CD4-positive, alpha-beta T cell treated with Interleukin-2 at 100 ng/mL for 4 hours (primary cell): ENCODE measurements at regions not wholly inside any gene's neighbourhood (a gene's known extent, or its start where the extent isn't known, plus 50 kb on each side); places are given as distances from the start of the nearest gene placed in this dataset.
"Not testable (repeated sequence)": the region's sequence is repeated elsewhere in the genome, so short reads cannot be mapped to it uniquely, and the experiment has no call there.

Experiments used
- DNase-seq: peaks from one replicate; pipeline ENCODE4 v3.0.0-alpha.2; 2020; ENCODE audit warnings: low spot score

DNA sequence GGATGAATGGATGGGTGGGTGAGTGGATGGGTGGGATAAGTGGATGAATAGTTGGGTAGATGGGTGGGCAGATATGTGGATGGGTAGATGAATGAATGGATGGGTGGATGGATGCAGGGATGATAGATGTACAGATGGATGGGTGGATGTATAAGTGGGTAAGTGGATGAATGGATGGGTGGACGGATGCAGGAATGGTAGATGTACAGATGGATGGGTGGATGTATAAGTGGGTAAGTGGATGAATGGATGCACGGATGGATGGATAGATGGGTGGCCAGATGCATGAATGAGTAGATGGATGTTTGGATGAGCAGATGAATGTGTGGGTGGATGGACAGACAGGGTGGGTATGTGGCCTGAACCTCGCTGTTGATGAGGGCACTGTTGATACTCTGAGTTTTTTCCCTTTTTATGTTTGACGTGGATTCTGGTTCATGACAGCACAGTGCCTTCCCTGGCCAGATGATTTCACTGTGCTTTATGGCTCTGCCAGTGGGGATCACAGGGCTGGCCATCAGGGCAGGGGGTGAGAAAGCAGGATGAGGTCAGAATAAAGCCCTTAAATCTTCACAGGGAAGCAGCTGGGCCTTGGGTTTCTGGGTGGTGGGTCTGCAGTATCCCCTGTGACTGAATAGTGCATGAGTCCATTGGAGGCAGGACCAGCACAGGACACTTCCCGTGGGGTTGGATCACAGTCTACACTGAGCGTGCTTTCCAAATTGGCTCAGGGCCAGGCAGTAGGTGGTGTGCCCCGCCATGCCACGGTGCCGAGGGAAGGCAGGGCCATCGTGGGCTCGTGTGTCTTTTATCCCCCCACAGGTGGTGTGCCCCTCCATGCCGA is 213.2 kb downstream of the BANP start:
- not testable (repeated sequence) for DNase-seq

DNA sequence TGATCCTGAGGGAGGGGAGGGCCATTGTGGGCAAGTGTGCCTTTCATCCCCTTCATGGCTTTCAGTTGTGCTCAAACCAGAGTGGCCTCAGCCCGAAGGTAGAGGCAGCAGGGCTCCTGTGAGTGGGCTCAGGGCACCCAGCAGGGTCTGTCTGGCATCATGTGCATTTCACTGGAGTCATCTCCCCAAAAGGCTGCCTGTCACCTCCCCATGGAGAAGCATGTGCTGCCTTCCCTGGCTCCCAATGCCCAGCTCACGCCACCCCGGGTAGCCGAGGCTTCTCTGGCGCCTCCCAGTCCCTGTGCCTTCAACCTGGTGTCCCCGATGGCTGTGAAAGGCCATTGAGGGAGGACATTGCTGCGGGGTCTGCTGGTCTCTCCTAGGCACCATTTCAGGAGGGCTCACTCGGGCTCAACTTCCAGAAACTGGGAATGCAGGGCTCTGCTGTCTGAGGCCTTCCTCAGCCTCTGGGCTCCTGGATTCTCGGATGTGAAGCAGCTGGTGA is 213.9 kb downstream of the BANP start:
- not testable (repeated sequence) for DNase-seq

- DNase-seq, result not testable (repeated sequence)
Measured at GRCh38 chr16:88165683-88166082, 214.4 kb downstream of the BANP start.

GRCh38 chr16:88166209-88166773 is 215.1 kb downstream of the BANP start:
- DNase-seq, result not testable (repeated sequence)

DNA sequence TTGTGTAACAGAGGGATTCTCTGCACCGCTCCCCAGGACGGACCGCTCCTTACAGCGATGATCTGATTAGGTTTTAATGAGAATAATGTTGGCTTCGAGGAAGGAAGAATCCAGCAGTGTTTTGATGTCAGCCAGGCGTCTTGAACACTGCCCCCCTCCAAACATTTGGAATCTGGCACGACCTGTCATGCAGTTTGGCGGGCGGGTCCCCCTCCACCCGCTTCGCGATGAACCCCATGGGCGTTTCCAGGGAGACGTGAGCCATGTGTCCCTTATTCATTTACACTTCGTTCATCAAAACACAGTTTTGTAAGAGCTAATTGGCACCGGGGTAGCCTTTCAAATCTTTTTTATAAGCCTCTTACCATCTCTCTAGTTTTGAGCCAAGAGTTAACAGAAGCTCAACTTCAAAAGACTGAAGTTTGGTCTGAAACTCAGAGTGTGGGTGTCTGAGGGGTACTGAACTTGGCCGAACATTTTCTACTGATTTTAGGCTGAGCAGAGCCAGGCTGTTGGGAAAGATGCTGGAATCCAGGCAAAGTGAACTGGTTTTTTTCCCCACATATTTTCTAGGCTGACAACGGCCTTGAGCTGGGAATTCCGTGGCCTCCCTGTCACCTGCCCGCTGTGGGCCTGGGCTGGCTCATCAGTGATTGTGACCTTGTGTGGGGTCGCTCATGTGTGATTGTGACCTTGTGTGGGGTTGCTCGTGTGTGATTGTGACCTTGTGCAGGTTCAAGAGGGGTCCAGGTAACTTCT is 214.8 kb upstream of the ZNF469 start:
- DNase-seq, result not testable (repeated sequence)

DNA sequence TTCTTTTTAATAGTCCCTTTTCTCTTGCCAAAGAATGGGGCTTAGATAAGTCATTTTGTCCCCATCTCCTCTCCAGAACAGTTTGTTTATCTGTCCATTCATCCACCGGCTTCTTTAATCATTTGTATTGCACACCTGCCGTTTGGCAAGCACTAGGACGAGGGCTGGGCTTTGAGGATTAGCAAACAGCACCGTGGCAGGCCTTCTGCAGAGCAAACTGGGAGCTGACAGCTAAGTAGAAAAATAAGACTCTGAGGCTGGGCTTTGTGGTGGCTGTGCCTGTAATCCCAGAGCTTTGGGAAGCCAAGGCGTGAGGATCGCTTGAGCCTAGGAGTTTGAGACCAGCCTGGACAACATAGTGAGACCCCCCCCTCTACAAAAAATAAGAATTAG is 214.2 kb upstream of the ZNF469 start:
- not testable (repeated sequence) for DNase-seq

DNA sequence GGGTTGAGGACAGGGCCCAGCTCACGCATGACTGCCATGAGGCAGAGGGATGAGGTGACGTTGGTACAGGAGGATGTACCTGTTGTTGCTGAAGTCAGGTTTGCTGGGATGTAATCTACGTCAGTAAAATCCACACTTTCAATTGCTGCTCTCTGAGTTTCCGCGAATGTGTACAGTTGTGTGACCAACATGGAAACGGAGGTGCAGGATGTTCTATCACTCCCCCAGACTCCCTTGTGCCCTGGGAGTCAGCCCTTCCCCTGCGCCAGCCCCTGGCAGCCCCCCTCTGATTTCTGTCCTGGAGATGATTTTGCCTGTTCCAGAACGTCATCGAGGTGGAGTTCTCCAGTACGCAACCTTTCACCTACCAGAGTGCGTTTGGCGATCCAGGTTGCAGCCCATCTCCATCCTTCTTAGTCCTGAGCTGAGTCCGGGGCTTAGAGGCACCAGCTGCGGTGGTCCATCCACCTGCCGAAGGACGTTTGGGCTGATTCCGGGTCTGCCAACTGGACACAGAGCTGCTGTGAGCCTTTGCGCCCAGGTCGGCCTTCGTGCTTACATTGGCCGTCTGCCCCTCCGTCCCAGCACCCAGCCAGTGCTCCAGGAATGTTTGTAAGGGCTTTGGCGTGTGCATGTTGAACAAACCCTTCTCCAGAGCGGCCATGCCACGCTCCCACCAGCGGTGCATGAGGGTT is 213.5 kb upstream of the ZNF469 start:
- not testable (repeated sequence) for DNase-seq

DNA sequence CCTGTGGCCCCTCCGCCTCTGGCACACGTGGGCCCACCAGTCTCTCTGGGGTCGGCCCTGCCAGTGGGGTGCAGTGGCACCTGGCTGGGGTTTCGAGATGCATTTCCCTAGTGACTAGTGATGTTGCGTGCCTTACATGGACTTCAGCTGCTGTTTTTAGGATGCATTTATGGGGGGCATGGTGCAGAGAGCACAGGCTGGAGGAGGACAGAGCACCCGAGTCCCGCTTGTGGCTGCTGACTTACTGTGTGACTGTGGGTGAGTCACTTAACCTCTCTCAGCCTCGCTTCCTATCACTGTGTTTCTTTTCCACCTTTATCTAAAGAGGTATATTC is 213.0 kb upstream of the ZNF469 start:
- not testable (repeated sequence) for DNase-seq

DNA sequence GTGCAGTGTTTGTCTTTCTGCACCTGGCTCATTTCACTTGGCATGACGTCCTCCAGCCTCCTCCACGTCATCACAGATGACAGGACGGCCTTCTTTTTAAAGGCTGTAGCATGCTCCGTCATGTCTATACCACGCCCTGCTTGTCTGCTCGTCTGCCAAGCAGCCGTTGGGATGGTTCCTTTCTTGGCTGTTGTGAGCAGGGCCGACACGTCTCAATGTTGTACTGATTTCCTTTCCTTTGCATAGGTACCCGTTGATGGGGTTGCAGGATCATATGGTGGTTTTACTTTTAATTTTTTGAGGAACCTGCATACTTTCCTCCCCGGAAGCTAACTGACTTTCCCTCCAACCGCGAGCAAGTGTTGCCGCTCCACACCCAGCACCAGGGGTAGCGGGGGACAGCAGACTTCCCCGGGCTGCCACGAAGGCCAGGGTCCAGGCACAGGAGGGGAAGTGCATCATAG is 212.2 kb upstream of the ZNF469 start:
- DNase-seq, result no peak

GRCh38 chr16:88171126-88171525 is 211.6 kb upstream of the ZNF469 start:
- DNase-seq, result not testable (repeated sequence)

DNA sequence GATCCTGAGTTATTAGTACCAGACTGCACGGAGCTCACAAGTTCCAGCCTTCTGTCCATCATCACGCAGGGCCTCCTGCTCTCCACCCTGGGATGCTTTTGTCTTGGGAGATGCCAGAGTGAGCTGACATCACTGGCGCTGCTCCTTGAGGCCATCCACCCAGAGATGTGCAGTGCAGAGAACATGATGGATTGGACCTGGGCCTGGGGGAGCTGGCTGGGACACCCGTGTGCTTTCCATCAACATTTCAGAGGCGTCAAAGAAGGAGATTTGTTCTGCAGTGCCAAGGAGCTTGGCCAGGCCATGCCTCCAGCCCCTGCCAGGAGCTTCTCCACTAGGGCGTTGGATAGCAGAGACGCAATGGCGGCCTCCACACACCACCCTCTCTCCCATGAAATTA is 206.6 kb upstream of the ZNF469 start:
- DNase-seq, result not testable (repeated sequence)

DNA sequence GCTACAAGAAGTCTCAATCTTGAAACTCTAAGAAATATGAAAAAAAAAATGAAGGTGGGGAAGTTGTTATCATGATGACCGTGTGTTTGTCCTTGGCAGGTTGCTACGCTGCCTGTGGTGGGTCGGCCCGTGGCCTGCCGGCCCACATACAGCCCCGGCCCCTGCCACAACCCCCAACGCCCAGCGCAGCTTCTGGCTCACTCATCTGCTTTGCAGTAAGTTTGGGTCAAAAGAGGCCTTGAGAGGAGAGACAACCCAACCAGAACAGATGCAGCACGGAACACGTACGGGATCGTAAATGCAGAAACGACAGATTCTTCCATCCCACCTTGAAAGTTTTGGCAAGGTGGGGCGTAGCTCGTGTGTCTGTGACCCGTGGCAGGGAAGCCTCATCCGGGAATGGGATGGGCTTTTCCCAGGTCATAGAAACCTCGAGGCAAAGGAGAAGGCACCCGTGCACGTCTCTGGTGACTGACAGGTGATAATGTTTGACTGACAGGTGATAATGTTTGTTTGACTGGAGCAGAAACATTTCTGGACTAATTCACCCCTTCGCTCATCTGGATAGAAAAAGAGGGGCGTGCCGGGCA is 206.1 kb upstream of the ZNF469 start:
- not testable (repeated sequence) for DNase-seq

DNA sequence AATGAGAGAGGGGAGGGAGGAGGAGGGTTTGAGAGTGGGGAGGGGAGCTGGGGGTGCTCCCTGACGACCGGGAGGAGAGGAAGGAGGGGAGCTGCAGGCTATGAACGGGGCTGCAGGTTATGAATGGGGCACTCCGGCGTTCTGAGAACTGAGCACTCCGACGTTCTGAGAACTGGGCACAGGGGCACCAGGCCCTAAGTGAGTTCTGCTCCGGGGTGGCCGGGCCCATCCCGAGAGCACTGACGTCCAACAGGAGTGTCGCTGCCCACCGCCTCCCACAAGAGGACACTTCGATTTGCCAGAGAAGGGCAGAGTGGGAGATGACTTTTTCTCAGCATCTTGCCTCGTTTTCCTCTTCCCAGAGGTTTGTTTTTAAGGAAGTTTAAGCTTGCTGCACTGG is 204.5 kb upstream of the ZNF469 start:
- DNase-seq, result not testable (repeated sequence)

DNA sequence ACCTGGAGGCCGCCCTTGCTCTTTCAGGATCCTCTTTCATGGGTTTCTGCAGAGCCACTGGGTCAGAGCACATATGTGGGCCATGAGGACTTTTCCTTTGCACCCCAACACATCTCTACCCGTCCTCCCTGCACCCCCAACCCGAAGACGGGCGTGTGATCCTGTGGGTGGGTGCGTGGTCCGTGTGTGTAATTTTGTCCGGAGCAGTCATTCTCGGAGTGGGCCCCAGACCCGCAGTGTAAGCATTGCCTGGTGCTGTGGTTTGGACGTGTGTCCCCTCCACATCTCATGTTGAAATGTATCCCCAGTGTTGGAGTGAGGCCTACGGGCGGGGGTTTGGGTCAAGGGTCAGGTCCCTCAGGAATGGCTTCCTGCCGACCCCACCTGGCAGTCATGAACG is 203.9 kb upstream of the ZNF469 start:
- not testable (repeated sequence) for DNase-seq

GRCh38 chr16:88182967-88183881 is 199.5 kb upstream of the ZNF469 start:
- DNase-seq, result not testable (repeated sequence)

- DNase-seq, result not testable (repeated sequence)
Measured at GRCh38 chr16:88184053-88184452, 198.7 kb upstream of the ZNF469 start.

- not testable (repeated sequence) for DNase-seq
Measured at GRCh38 chr16:88184566-88185355, 198.0 kb upstream of the ZNF469 start.

- not testable (repeated sequence) for DNase-seq
Measured at GRCh38 chr16:88185406-88185805, 197.4 kb upstream of the ZNF469 start.
